NB4 (cell line): ENCODE measurements at regions not wholly inside any gene's neighbourhood (a gene's known extent, or its start where the extent isn't known, plus 50 kb on each side); places are given as distances from the start of the nearest gene placed in this dataset.

Source experiments
- MAX ChIP-seq: IDR thresholded peaks from 2 replicates; pipeline ENCODE4 v1.6.1; 2011; ENCODE audit warnings: low read depth, low read length
- MYC ChIP-seq: IDR thresholded peaks from 2 replicates; pipeline ENCODE4 v1.6.1; 2011; ENCODE audit warnings: low read depth, low read length
- POLR2A ChIP-seq: IDR thresholded peaks from 2 replicates; pipeline ENCODE4 v1.6.1; 2011; ENCODE audit warnings: mild to moderate bottlenecking; ENCODE audit not compliant: insufficient read length; ENCODE audit errors: extremely low read depth
- TF ChIP-seq, protein P1 (sequence below): IDR thresholded peaks from one replicate; pipeline ENCODE4 v1.5.1; 2012; ENCODE audit warnings: low read depth, low read length

GRCh38 chr7:153103202-153103601 lies 343.6 kb downstream of the ACTR3B start:
- no peak for TF ChIP-seq POLR2A
- no peak for TF ChIP-seq MAX
- TF ChIP-seq, protein P1, sequence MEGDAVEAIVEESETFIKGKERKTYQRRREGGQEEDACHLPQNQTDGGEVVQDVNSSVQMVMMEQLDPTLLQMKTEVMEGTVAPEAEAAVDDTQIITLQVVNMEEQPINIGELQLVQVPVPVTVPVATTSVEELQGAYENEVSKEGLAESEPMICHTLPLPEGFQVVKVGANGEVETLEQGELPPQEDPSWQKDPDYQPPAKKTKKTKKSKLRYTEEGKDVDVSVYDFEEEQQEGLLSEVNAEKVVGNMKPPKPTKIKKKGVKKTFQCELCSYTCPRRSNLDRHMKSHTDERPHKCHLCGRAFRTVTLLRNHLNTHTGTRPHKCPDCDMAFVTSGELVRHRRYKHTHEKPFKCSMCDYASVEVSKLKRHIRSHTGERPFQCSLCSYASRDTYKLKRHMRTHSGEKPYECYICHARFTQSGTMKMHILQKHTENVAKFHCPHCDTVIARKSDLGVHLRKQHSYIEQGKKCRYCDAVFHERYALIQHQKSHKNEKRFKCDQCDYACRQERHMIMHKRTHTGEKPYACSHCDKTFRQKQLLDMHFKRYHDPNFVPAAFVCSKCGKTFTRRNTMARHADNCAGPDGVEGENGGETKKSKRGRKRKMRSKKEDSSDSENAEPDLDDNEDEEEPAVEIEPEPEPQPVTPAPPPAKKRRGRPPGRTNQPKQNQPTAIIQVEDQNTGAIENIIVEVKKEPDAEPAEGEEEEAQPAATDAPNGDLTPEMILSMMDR, result no peak
- TF ChIP-seq MYC, result no peak
